OCI-LY1 (cell line): ENCODE measurements at regions not wholly inside any gene's neighbourhood (a gene's known extent, or its start where the extent isn't known, plus 50 kb on each side); places are given as distances from the start of the nearest gene placed in this dataset.

Source experiments
- H2AFZ ChIP-seq: fragments of 200-600 bp; sonication (generic), shearing (Covaris generic); 2 replicates; pipeline ENCODE4 v1.6.0; 2014; ENCODE audit warnings: antibody characterized with exemption, mild to moderate bottlenecking, low read length
- H3F3A ChIP-seq: fragments of 200-600 bp; sonication (generic), shearing (Covaris generic); 2 replicates; pipeline ENCODE4 v1.6.0; 2014; ENCODE audit warnings: mild to moderate bottlenecking, antibody characterized with exemption, low read length, moderate library complexity; ENCODE audit not compliant: insufficient read depth
- H3K27ac ChIP-seq: fragments of 200-600 bp; sonication (generic); 2 replicates; pipeline ENCODE4 v1.5.1; 2014; ENCODE audit warnings: low read length, mixed run types, mild to moderate bottlenecking, low read depth; ENCODE audit not compliant: poor library complexity, severe bottlenecking
- H3K27me3 ChIP-seq: fragments of 200-600 bp; sonication (generic); 2 replicates; pipeline ENCODE4 v1.6.0; 2014; ENCODE audit warnings: antibody characterized with exemption, mild to moderate bottlenecking, low read length, moderate library complexity; ENCODE audit not compliant: insufficient read depth
- H3K36me3 ChIP-seq: fragments of 200-600 bp; sonication (generic); 2 replicates; pipeline ENCODE4 v1.6.1; 2014; ENCODE audit warnings: mild to moderate bottlenecking, antibody characterized with exemption, low read length, moderate library complexity, mixed read lengths; ENCODE audit not compliant: insufficient read depth
- H3K4me1 ChIP-seq: fragments of 200-600 bp; sonication (generic); 2 replicates; pipeline ENCODE4 v1.5.1; 2014; ENCODE audit warnings: mild to moderate bottlenecking, low read length, moderate library complexity; ENCODE audit not compliant: insufficient read depth, severe bottlenecking
- H3K4me2 ChIP-seq: fragments of 200-600 bp; sonication (generic), shearing (Covaris generic); 2 replicates; pipeline ENCODE4 v1.6.1; 2014; ENCODE audit warnings: low read length
- H3K4me3 ChIP-seq: fragments of 200-600 bp; sonication (generic); 2 replicates; pipeline ENCODE4 v1.5.1; 2014; ENCODE audit warnings: low read length, low read depth, mild to moderate bottlenecking, mixed read lengths; ENCODE audit not compliant: poor library complexity, severe bottlenecking
- H3K79me2 ChIP-seq: fragments of 200-600 bp; shearing (Covaris generic); 2 replicates; pipeline ENCODE4 v1.6.1; 2016; ENCODE audit warnings: mixed run types, low read length, mixed read lengths; ENCODE audit not compliant: insufficient read depth
- H3K9ac ChIP-seq: fragments of 200-600 bp; sonication (generic), shearing (Covaris generic); 2 replicates; pipeline ENCODE4 v1.6.1; 2014; ENCODE audit warnings: mild to moderate bottlenecking, low read length, mixed read lengths
- H3K9me2 ChIP-seq: fragments of 200-600 bp; sonication (generic), shearing (Covaris generic); 2 replicates; pipeline ENCODE4 v1.6.1; 2014; ENCODE audit warnings: low read depth, mild to moderate bottlenecking, low read length, mixed read lengths
- H3K9me3 ChIP-seq: fragments of 200-600 bp; shearing (Covaris generic); 2 replicates; pipeline ENCODE4 v1.6.1; 2014; ENCODE audit warnings: low read length, mixed read lengths
- H4K20me1 ChIP-seq: fragments of 200-600 bp; sonication (generic), shearing (Covaris generic); 2 replicates; pipeline ENCODE4 v1.6.0; 2016; ENCODE audit warnings: mild to moderate bottlenecking, low read length; ENCODE audit not compliant: insufficient read depth
- CTCF ChIP-seq: fragments of 200-600 bp; sonication (generic), shearing (Covaris generic); IDR thresholded peaks from 2 replicates; pipeline ENCODE4 v1.5.1; 2017; ENCODE audit warnings: mild to moderate bottlenecking, antibody characterized with exemption, low read length, moderate library complexity, mixed read lengths
- EZH2 ChIP-seq: fragments of 200-600 bp; sonication (generic), shearing (Covaris generic); IDR thresholded peaks from 2 replicates; pipeline ENCODE4 v1.8.0; 2017; ENCODE audit warnings: borderline replicate concordance, mixed run types, mild to moderate bottlenecking, antibody characterized with exemption, low read length, moderate library complexity, mixed read lengths

GRCh38 chr21:35420656-35421055 lies 371.6 kb upstream of the RUNX1 start:
- Histone ChIP-seq H3K4me2 (no peak overlapping the region), H3K9me2 (no peaks in the 10 kb centered on the region), H3K79me2 (no peaks in the 10 kb centered on the region), H3K27me3 (no peaks in the 10 kb centered on the region; the same call in 1 of the 2 replicates), H3K9me3 (peaks cover 6% of the 10 kb centered on the region; the same call in 1 of the 2 replicates), H3K27ac (no peak overlapping the region), H4K20me1 (no peaks in the 10 kb centered on the region), H3K4me3 (no peak overlapping the region), H3K36me3 (no peaks in the 10 kb centered on the region; the same call in 1 of the 2 replicates), H2AFZ (no peak overlapping the region), H3F3A (no peaks in the 10 kb centered on the region), H3K9ac (no peak overlapping the region), H3K4me1 (no peaks in the 10 kb centered on the region)
- TF ChIP-seq CTCF (no peak), EZH2 (no peak)

DNA sequence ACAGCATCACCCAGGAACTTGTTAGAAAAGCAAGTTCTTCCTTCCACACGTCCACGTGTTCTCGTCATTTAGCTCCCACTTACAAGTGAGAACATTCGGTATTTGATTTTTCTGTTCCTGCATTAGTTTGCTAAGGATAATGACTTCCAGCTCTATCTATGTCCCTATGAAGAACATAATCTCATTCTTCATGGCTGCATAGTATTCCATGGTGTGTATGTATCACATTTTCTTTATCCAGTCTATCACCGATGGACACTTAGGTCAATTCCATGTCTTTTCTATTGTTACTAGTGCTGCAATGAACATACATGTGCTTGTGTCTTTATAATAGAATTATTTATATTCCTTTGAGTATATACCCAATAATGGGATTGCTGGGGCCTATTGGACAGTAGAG lies 368.7 kb upstream of the RUNX1 start:
- Histone ChIP-seq H3F3A (no peaks in the 10 kb centered on the region), H3K4me2 (no peak overlapping the region)

DNA sequence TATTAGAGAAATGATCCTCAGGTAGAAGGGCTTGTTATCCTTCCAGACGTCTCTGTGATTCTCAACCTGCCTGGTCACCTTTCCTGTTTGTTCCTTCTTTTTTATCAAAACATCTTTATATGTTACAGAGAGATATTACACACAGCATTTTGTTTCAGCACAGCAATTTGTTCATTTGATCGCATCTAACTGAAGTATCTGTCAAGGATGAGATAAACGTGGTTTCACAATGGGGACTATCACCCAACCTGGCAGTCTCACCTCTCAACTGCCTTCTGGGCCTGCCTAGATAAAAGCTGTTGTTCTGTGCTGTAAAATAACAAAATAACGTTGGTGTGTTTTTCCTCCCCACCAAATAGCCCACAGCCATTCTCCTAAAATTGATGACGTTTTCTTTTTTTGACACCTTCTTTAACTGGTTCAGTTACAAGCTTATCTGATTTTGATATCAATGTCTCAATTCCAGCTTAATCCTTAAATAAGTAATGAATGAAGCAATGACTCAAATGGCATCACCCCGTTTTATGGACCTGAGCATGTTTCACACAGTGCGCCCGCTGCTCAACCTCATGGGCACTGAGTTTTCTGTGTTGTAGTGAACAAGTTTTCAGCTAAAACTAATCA lies 367.9 kb upstream of the RUNX1 start:
- peaks cover 3% of the 10 kb centered on the region; the same call in 1 of the 2 replicates for H3K9me3 ChIP-seq
- TF ChIP-seq EZH2 (no peak), CTCF (no peak)
- H3K9me2 ChIP-seq, result no peaks in the 10 kb centered on the region
- H3K4me1 ChIP-seq, result no peaks in the 10 kb centered on the region
- no peaks in the 10 kb centered on the region; the same call in 1 of the 2 replicates for H3K36me3 ChIP-seq
- H3K79me2 ChIP-seq, result no peaks in the 10 kb centered on the region
- no peak overlapping the region for H2AFZ ChIP-seq
- no peak overlapping the region for H3K4me2 ChIP-seq
- H3K4me3 ChIP-seq, result no peak overlapping the region
- no peaks in the 10 kb centered on the region for H4K20me1 ChIP-seq
- no peaks in the 10 kb centered on the region; the same call in 1 of the 2 replicates for H3K27me3 ChIP-seq
- H3K27ac ChIP-seq, result no peak overlapping the region
- no peak overlapping the region for H3K9ac ChIP-seq
- H3F3A ChIP-seq, result no peaks in the 10 kb centered on the region

More for the DNA sequence above, 368.7 kb upstream of the RUNX1 start:
- no peak overlapping the region for H3K27ac ChIP-seq
- H3K4me3 ChIP-seq, result no peak overlapping the region
- no peaks in the 10 kb centered on the region; the same call in 1 of the 2 replicates for H3K27me3 ChIP-seq
- peaks cover 6% of the 10 kb centered on the region; the same call in 1 of the 2 replicates for H3K9me3 ChIP-seq
- no peaks in the 10 kb centered on the region for H3K79me2 ChIP-seq
- H3K9me2 ChIP-seq, result no peaks in the 10 kb centered on the region
- no peaks in the 10 kb centered on the region; the same call in 1 of the 2 replicates for H3K36me3 ChIP-seq
- no peak overlapping the region for H3K9ac ChIP-seq
- no peaks in the 10 kb centered on the region for H4K20me1 ChIP-seq
- H3K4me1 ChIP-seq, result no peaks in the 10 kb centered on the region
- TF ChIP-seq EZH2 (no peak), CTCF (no peak)
- no peak overlapping the region for H2AFZ ChIP-seq
